Retinal pigment epithelial cell (primary cell): ENCODE measurements at regions not wholly inside any gene's neighbourhood (a gene's known extent, or its start where the extent isn't known, plus 50 kb on each side); places are given as distances from the start of the nearest gene placed in this dataset.

Experiments
- DNase-seq: peaks from one replicate; pipeline ENCODE4 v3.0.0-alpha.2; 2010; ENCODE audit warnings: low read depth
- H3K4me3 ChIP-seq: 2 replicates; pipeline ENCODE4 v1.5.1; 2011; ENCODE audit warnings: mild to moderate bottlenecking, low read length, control low read depth, moderate library complexity
- CTCF ChIP-seq: conservative IDR thresholded peaks from 2 replicates; pipeline ENCODE4 v1.5.1; 2011; ENCODE audit warnings: low read depth, low read length, control low read depth, inconsistent platforms

GRCh38 chr3:127483902-127484591, 106.5 kb downstream of the TPRA1 start:
- DNase-seq: no peak
- no peak overlapping the region for H3K4me3 ChIP-seq
- TF ChIP-seq CTCF: no peak

- no peak for TF ChIP-seq CTCF
- DNase-seq: no peak
- no peak overlapping the region for H3K4me3 ChIP-seq
Measured at GRCh38 chr3:127483005-127483641, 107.4 kb downstream of the TPRA1 start.

- no peak overlapping the region for H3K4me3 ChIP-seq
- DNase-seq: no peak
- TF ChIP-seq CTCF: no peak
Measured at GRCh38 chr3:127482216-127483004, 108.1 kb downstream of the TPRA1 start.

GRCh38 chr3:127480196-127480954, 110.2 kb downstream of the TPRA1 start:
- no peak for DNase-seq
- H3K4me3 ChIP-seq: no peak overlapping the region
- TF ChIP-seq CTCF: no peak

- no peak overlapping the region for H3K4me3 ChIP-seq
- no peak for DNase-seq
- TF ChIP-seq CTCF: no peak
Measured at GRCh38 chr3:127479449-127479848, 111.1 kb downstream of the TPRA1 start.

- no peak for DNase-seq
- TF ChIP-seq CTCF: no peak
- H3K4me3 ChIP-seq: no peak overlapping the region
Measured at GRCh38 chr3:127478922-127479321, 111.6 kb downstream of the TPRA1 start.
